ENCODE measurements at regions not wholly inside any gene's neighbourhood (a gene's known extent, or its start where the extent isn't known, plus 50 kb on each side); places are given as distances from the start of the nearest gene placed in this dataset.

DNA sequence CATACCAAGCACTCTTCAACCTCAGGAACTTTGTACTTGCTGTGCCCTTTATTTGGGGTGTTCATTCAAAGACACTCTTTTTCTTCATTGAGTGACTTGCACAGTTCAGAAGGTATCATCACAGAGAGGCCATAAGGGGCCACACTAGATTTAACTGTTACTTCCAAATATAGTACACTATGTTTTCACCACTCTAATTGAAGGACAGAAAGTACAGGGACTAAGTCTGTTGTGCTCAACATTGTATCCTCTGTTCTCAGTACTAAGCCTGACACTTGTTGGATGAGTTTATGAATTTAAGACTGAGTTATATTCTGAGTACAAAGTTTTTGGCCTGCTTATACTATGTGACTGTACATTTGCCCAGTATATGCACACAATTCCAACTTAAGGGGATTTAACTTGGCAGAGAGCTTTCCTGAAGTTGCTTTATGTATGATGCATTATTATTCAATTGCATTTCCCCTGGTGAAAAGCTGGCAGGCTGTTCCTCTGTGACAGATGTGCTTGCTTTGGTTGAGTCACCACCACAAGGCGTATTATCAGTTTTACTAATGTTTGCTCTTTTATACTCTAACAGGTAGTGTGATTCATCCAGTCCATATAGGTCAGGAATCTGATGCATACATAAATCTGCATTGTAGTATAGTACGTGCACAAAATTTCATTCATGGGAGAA lies 714.8 kb downstream of the TLR4 start:
- H3K27me3 Mint-ChIP-seq (ENCODE audit: low read depth): no peaks in the 10 kb centered on the region
- no peak overlapping the region for H3K4ac ChIP-seq (ENCODE audit: low read depth, low read length)

More for the DNA sequence above, 714.8 kb downstream of the TLR4 start:
- Histone ChIP-seq H3K27ac (ENCODE audit: insufficient read length, low read depth, low read length) (no peak overlapping the region), H2BK20ac (ENCODE audit: low read depth, low read length, poor library complexity, severe bottlenecking) (no peak overlapping the region), H3K4me2 (ENCODE audit: insufficient read depth, insufficient read length, low read length) (no peak overlapping the region), H3K14ac (ENCODE audit: insufficient read depth, low read length) (no peak overlapping the region), H3K9ac (ENCODE audit: extremely low read depth, insufficient read length, low read length) (no peak overlapping the region), H3K56ac (ENCODE audit: insufficient read length, low read depth, low read length) (no peak overlapping the region), H3K23me2 (ENCODE audit: insufficient read length, low read depth, low read length, poor library complexity, severe bottlenecking) (no peaks in the 10 kb centered on the region), H2BK5ac (ENCODE audit: insufficient read length, low read length) (no peak overlapping the region), H2BK12ac (ENCODE audit: insufficient read length, low read depth, low read length) (no peak overlapping the region), H3K23ac (ENCODE audit: insufficient read length, low read depth, low read length) (no peak overlapping the region), H3K4me1 (ENCODE audit: insufficient read depth, low read length) (peaks cover 4% of the 10 kb centered on the region; the same call in 1 of the 2 replicates), H2AFZ (ENCODE audit: low read length) (no peak overlapping the region), H4K8ac (replicated peaks; ENCODE audit: insufficient read length, low read depth, low read length) (no peak overlapping the region), H3K18ac (ENCODE audit: insufficient read length, low read depth, low read length) (no peak overlapping the region), H3K79me2 (ENCODE audit: insufficient read depth, low read length) (no peaks in the 10 kb centered on the region), H4K5ac (ENCODE audit: insufficient read length, low read depth, low read length) (no peak overlapping the region), H3K79me1 (ENCODE audit: insufficient read depth, low read depth, low read length, poor library complexity, severe bottlenecking) (no peaks in the 10 kb centered on the region), H2BK15ac (ENCODE audit: low read depth, low read length) (no peak overlapping the region), H4K91ac (ENCODE audit: insufficient read length, low read depth, low read length) (no peak overlapping the region), H3T11ph (ENCODE audit: low read length) (no peak overlapping the region), H3K9me3 (ENCODE audit: control insufficient read depth, low read depth, low read length) (no peaks in the 10 kb centered on the region), H2BK120ac (ENCODE audit: low read depth, low read length, poor library complexity, severe bottlenecking) (no peak overlapping the region), H3K27me3 (ENCODE audit: insufficient read depth, low read length) (no peaks in the 10 kb centered on the region), H2AK5ac (ENCODE audit: insufficient read length, low read length) (no peak overlapping the region), H4K20me1 (ENCODE audit: control insufficient read depth, insufficient read depth, insufficient read length) (no peaks in the 10 kb centered on the region)
- no peaks in the 10 kb centered on the region for H3K36me3 Mint-ChIP-seq (ENCODE audit: insufficient read depth in 1 of 3, low read depth in 3 of 3)
- no peak for DNase-seq
- TF ChIP-seq, protein P1, sequence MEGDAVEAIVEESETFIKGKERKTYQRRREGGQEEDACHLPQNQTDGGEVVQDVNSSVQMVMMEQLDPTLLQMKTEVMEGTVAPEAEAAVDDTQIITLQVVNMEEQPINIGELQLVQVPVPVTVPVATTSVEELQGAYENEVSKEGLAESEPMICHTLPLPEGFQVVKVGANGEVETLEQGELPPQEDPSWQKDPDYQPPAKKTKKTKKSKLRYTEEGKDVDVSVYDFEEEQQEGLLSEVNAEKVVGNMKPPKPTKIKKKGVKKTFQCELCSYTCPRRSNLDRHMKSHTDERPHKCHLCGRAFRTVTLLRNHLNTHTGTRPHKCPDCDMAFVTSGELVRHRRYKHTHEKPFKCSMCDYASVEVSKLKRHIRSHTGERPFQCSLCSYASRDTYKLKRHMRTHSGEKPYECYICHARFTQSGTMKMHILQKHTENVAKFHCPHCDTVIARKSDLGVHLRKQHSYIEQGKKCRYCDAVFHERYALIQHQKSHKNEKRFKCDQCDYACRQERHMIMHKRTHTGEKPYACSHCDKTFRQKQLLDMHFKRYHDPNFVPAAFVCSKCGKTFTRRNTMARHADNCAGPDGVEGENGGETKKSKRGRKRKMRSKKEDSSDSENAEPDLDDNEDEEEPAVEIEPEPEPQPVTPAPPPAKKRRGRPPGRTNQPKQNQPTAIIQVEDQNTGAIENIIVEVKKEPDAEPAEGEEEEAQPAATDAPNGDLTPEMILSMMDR (conservative IDR thresholded peaks at IDR 0.05): no peak
- WGBS (ENCODE audit: extremely low coverage, insufficient read length, low lambda C conversion rate): no CpG with 5 or more reads among the region's 2 CpGs
- H3K27ac Mint-ChIP-seq: no peak overlapping the region
- H3K4me3 Mint-ChIP-seq: no peak overlapping the region
- H3K9me3 Mint-ChIP-seq: no peaks in the 10 kb centered on the region
- H3K4me1 Mint-ChIP-seq: peaks cover 7 to 8% of the 10 kb centered on the region in 2 experiments

Data from H9 (cell line).